ENCODE measurements at regions not wholly inside any gene's neighbourhood (a gene's known extent, or its start where the extent isn't known, plus 50 kb on each side); places are given as distances from the start of the nearest gene placed in this dataset.

- Histone ChIP-seq H3K4me1 (ENCODE audit: control insufficient read depth in 4 of 4, insufficient read depth in 4 of 4, low read length in 3 of 4) (peaks cover 0 to 14% (median 5%) of the 10 kb centered on the region in 4 donors), H3K9me3 (ENCODE audit: control insufficient read depth in 4 of 4, low read length in 3 of 4) (no peaks in the 10 kb centered on the region), H3K27me3 (ENCODE audit: control insufficient read depth in 4 of 4, insufficient read depth in 4 of 4, low read length in 3 of 4) (no peaks in the 10 kb centered on the region), H3K36me3 (ENCODE audit: control insufficient read depth in 4 of 4, insufficient read depth in 3 of 4, low read depth in 1 of 4, low read length in 3 of 4) (no peaks in the 10 kb centered on the region), H3K4me3 (ENCODE audit: low read depth in 1 of 3, low read length in 3 of 3) (no peak overlapping the region), H3K9ac (ENCODE audit: low read depth in 1 of 2, low read length in 2 of 2) (no peak overlapping the region), H3K27ac (ENCODE audit: low read depth in 1 of 2, low read length in 2 of 2) (no peak overlapping the region)
- DNase-seq (ENCODE audit: low spot score) = no peak
- WGBS = 96% methylated on average over 8 of the region's 8 CpGs
- no peak for TF ChIP-seq JUND (IDR thresholded peaks at IDR 0.05)
- no peak for TF ChIP-seq RAD21 (IDR thresholded peaks at IDR 0.05)
- no peak for TF ChIP-seq RXRA (IDR thresholded peaks at IDR 0.05)
- no peak for TF ChIP-seq MAX (IDR thresholded peaks at IDR 0.05)
- TF ChIP-seq CTCF (IDR thresholded peaks at IDR 0.05; ENCODE audit: low read depth, low read length, missing input control) = no peak
- no peak for TF ChIP-seq NR2F2 (IDR thresholded peaks at IDR 0.05)
- TF ChIP-seq, protein P1, sequence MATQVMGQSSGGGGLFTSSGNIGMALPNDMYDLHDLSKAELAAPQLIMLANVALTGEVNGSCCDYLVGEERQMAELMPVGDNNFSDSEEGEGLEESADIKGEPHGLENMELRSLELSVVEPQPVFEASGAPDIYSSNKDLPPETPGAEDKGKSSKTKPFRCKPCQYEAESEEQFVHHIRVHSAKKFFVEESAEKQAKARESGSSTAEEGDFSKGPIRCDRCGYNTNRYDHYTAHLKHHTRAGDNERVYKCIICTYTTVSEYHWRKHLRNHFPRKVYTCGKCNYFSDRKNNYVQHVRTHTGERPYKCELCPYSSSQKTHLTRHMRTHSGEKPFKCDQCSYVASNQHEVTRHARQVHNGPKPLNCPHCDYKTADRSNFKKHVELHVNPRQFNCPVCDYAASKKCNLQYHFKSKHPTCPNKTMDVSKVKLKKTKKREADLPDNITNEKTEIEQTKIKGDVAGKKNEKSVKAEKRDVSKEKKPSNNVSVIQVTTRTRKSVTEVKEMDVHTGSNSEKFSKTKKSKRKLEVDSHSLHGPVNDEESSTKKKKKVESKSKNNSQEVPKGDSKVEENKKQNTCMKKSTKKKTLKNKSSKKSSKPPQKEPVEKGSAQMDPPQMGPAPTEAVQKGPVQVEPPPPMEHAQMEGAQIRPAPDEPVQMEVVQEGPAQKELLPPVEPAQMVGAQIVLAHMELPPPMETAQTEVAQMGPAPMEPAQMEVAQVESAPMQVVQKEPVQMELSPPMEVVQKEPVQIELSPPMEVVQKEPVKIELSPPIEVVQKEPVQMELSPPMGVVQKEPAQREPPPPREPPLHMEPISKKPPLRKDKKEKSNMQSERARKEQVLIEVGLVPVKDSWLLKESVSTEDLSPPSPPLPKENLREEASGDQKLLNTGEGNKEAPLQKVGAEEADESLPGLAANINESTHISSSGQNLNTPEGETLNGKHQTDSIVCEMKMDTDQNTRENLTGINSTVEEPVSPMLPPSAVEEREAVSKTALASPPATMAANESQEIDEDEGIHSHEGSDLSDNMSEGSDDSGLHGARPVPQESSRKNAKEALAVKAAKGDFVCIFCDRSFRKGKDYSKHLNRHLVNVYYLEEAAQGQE (IDR thresholded peaks at IDR 0.05) = no peak
- TF ChIP-seq, protein P2, sequence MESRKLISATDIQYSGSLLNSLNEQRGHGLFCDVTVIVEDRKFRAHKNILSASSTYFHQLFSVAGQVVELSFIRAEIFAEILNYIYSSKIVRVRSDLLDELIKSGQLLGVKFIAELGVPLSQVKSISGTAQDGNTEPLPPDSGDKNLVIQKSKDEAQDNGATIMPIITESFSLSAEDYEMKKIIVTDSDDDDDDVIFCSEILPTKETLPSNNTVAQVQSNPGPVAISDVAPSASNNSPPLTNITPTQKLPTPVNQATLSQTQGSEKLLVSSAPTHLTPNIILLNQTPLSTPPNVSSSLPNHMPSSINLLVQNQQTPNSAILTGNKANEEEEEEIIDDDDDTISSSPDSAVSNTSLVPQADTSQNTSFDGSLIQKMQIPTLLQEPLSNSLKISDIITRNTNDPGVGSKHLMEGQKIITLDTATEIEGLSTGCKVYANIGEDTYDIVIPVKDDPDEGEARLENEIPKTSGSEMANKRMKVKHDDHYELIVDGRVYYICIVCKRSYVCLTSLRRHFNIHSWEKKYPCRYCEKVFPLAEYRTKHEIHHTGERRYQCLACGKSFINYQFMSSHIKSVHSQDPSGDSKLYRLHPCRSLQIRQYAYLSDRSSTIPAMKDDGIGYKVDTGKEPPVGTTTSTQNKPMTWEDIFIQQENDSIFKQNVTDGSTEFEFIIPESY (IDR thresholded peaks at IDR 0.05) = no peak
- no peak for TF ChIP-seq FOXA2 (IDR thresholded peaks at IDR 0.05)
- TF ChIP-seq TAF1 (conservative IDR thresholded peaks at IDR 0.05) = no peak
These were observed 286.4 kb downstream of the BCOR start for GRCh38 chrX:39811376-39811775.

GRCh38 chrX:39813631-39814277 lies 284.0 kb downstream of the BCOR start:
- Histone ChIP-seq H3K9ac (ENCODE audit: low read depth in 1 of 2, low read length in 2 of 2) (peak overlapping the region in 1 of 2 donors; percentile 42), H3K27ac (ENCODE audit: low read depth in 1 of 2, low read length in 2 of 2) (peak overlapping the region; percentile 49 to 63), H3K36me3 (ENCODE audit: control insufficient read depth in 4 of 4, insufficient read depth in 3 of 4, low read depth in 1 of 4, low read length in 3 of 4) (no peaks in the 10 kb centered on the region), H3K27me3 (ENCODE audit: control insufficient read depth in 4 of 4, insufficient read depth in 4 of 4, low read length in 3 of 4) (no peaks in the 10 kb centered on the region), H3K4me1 (ENCODE audit: control insufficient read depth in 4 of 4, insufficient read depth in 4 of 4, low read length in 3 of 4) (peaks cover 8 to 35% (median 24%) of the 10 kb centered on the region in 4 donors), H3K4me3 (ENCODE audit: low read depth in 1 of 3, low read length in 3 of 3) (no peak overlapping the region), H3K9me3 (ENCODE audit: control insufficient read depth in 4 of 4, low read length in 3 of 4) (no peaks in the 10 kb centered on the region)
- WGBS = 20% methylated on average over 17 of the region's 17 CpGs
- DNase-seq (ENCODE audit: low spot score) = no peak
- TF ChIP-seq YY1 (IDR thresholded peaks at IDR 0.05) (peak; percentile 55), TAF1 (conservative IDR thresholded peaks at IDR 0.05) (peak; percentile 27), MAX (IDR thresholded peaks at IDR 0.05) (peak; percentile 79), GABPA (IDR thresholded peaks at IDR 0.05 in 1 of 2, conservative IDR thresholded peaks at IDR 0.05 in 1 of 2) (no peak), HNF4A (conservative IDR thresholded peaks at IDR 0.05) (peak; percentile 44 to 67), FOXA2 (IDR thresholded peaks at IDR 0.05) (no peak), EGR1 (IDR thresholded peaks at IDR 0.05; ENCODE audit: low read depth in 2 of 2) (peak; percentile 45 to 76), SP1 (IDR thresholded peaks at IDR 0.05) (peak; percentile 86), NR2F2 (IDR thresholded peaks at IDR 0.05) (peak; percentile 77), FOXA1 (IDR thresholded peaks at IDR 0.05) (no peak)
- TF ChIP-seq, protein P1 (IDR thresholded peaks at IDR 0.05) = peak; percentile 32
- TF ChIP-seq, protein P2 (IDR thresholded peaks at IDR 0.05) = peak; percentile 41
